Hepatocyte (in vitro differentiated cells): ENCODE measurements at regions not wholly inside any gene's neighbourhood (a gene's known extent, or its start where the extent isn't known, plus 50 kb on each side); places are given as distances from the start of the nearest gene placed in this dataset.

Experiments used
- DNase-seq: peaks from one replicate; pipeline ENCODE4 v3.0.0-alpha.2; 2016; ENCODE audit warnings: low spot score
- H2AFZ ChIP-seq: fragments of 200-600 bp; sonication (generic); 2 replicates; pipeline ENCODE4 v1.6.0; 2016; ENCODE audit warnings: antibody characterized with exemption, mild to moderate bottlenecking
- H3K27ac ChIP-seq: fragments of 200-600 bp; sonication (generic); 2 replicates; pipeline ENCODE4 v1.5.1; 2016; ENCODE audit warnings: mild to moderate bottlenecking
- H3K27me3 ChIP-seq: fragments of 200-600 bp; sonication (generic); 2 replicates; pipeline ENCODE4 v1.6.1; 2016
- H3K36me3 ChIP-seq: fragments of 200-600 bp; sonication (generic); replicated peaks from 2 replicates; pipeline ENCODE4 v1.5.1; 2016; ENCODE audit warnings: low read depth; ENCODE audit not compliant: insufficient read depth
- H3K4me1 ChIP-seq: fragments of 200-600 bp; sonication (generic); 2 replicates; pipeline ENCODE4 v1.5.1; 2016; ENCODE audit warnings: mild to moderate bottlenecking, moderate library complexity; ENCODE audit not compliant: insufficient read depth
- H3K4me2 ChIP-seq: fragments of 200-600 bp; sonication (generic); 2 replicates; pipeline ENCODE4 v1.6.0; 2016
- H3K4me3 ChIP-seq: fragments of 200-600 bp; sonication (generic); 2 replicates; pipeline ENCODE4 v1.5.1; 2016; ENCODE audit warnings: mild to moderate bottlenecking
- H3K79me2 ChIP-seq: fragments of 200-600 bp; sonication (generic); 2 replicates; pipeline ENCODE4 v1.6.0; 2017; ENCODE audit warnings: mild to moderate bottlenecking
- H3K9me2 ChIP-seq: fragments of 200-600 bp; sonication (generic); replicated peaks from 2 replicates; pipeline ENCODE4 v1.6.0; 2017; ENCODE audit warnings: mild to moderate bottlenecking; ENCODE audit not compliant: insufficient read depth
- H3K9me3 ChIP-seq: fragments of 200-600 bp; sonication (generic); 2 replicates; pipeline ENCODE4 v1.5.1; 2016; ENCODE audit warnings: low read depth, mild to moderate bottlenecking
- H4K20me1 ChIP-seq: fragments of 200-600 bp; sonication (generic); 2 replicates; pipeline ENCODE4 v1.6.0; 2016; ENCODE audit warnings: mild to moderate bottlenecking; ENCODE audit not compliant: insufficient read depth, poor library complexity, severe bottlenecking
- EZH2 ChIP-seq: fragments of 200-600 bp; sonication (generic); IDR thresholded peaks from 2 replicates; pipeline ENCODE4 v1.6.1; 2016; ENCODE audit warnings: antibody characterized with exemption, mild to moderate bottlenecking, borderline replicate concordance
- EZH2phosphoT487 ChIP-seq: fragments of 200-600 bp; sonication (generic); IDR thresholded peaks from one replicate; pipeline ENCODE4 v1.6.1; 2018; ENCODE audit warnings: antibody characterized with exemption, mild to moderate bottlenecking, low read depth, moderate library complexity; ENCODE audit not compliant: unreplicated experiment, severe bottlenecking
- WGBS: methylation state at CpG from one replicate; pipeline ENCODE4 v1.1.6; 2016; ENCODE audit warnings: low lambda C conversion rate; ENCODE audit errors: missing lambda C conversion rate; 5-methylcytosine and 5-hydroxymethylcytosine counted together
- TF ChIP-seq, protein P1 (sequence below): fragments of 200-600 bp; sonication (generic); IDR thresholded peaks from 2 replicates; pipeline ENCODE4 v1.5.1; 2016; ENCODE audit warnings: antibody characterized with exemption, mild to moderate bottlenecking; ENCODE audit not compliant: poor library complexity

- Histone ChIP-seq H2AFZ (no peak overlapping the region), H3K4me2 (no peak overlapping the region), H4K20me1 (no peaks in the 10 kb centered on the region), H3K9me2 (no peaks in the 10 kb centered on the region), H3K27me3 (no peaks in the 10 kb centered on the region), H3K27ac (no peak overlapping the region), H3K36me3 (no peaks in the 10 kb centered on the region), H3K4me1 (no peaks in the 10 kb centered on the region), H3K79me2 (no peaks in the 10 kb centered on the region), H3K9me3 (no peaks in the 10 kb centered on the region), H3K4me3 (no peak overlapping the region)
- WGBS: 86% methylated on average over 5 of the region's 5 CpGs
- DNase-seq: no peak
- TF ChIP-seq EZH2 (no peak), EZH2phosphoT487 (no peak)
Observed at GRCh38 chr9:78577156-78577906, 280.4 kb downstream of the PSAT1 start.

GRCh38 chr9:78578072-78578471 lies 281.1 kb downstream of the PSAT1 start:
- peak; percentile 11 for DNase-seq
- H3K4me3 ChIP-seq: no peak overlapping the region
- no peak for TF ChIP-seq EZH2phosphoT487
- H3K27me3 ChIP-seq: no peaks in the 10 kb centered on the region
- H3K4me1 ChIP-seq: no peaks in the 10 kb centered on the region
- no peaks in the 10 kb centered on the region for H3K79me2 ChIP-seq
- H3K4me2 ChIP-seq: no peak overlapping the region
- H3K9me3 ChIP-seq: no peaks in the 10 kb centered on the region
- no peaks in the 10 kb centered on the region for H4K20me1 ChIP-seq
- H2AFZ ChIP-seq: no peak overlapping the region
- no peak overlapping the region for H3K27ac ChIP-seq
- 62% methylated on average over 5 of the region's 5 CpGs for WGBS
- H3K9me2 ChIP-seq: no peaks in the 10 kb centered on the region
- H3K36me3 ChIP-seq: no peaks in the 10 kb centered on the region

- Histone ChIP-seq H3K4me3 (no peak overlapping the region), H4K20me1 (no peaks in the 10 kb centered on the region), H2AFZ (no peak overlapping the region), H3K27ac (no peak overlapping the region), H3K79me2 (no peaks in the 10 kb centered on the region), H3K4me2 (no peak overlapping the region), H3K9me2 (no peaks in the 10 kb centered on the region), H3K9me3 (no peaks in the 10 kb centered on the region), H3K27me3 (no peaks in the 10 kb centered on the region), H3K36me3 (no peaks in the 10 kb centered on the region), H3K4me1 (no peaks in the 10 kb centered on the region)
- DNase-seq: no peak
- 93% methylated on average over 5 of the region's 5 CpGs for WGBS
- TF ChIP-seq EZH2phosphoT487 (no peak), EZH2 (no peak)
- TF ChIP-seq, protein P1, sequence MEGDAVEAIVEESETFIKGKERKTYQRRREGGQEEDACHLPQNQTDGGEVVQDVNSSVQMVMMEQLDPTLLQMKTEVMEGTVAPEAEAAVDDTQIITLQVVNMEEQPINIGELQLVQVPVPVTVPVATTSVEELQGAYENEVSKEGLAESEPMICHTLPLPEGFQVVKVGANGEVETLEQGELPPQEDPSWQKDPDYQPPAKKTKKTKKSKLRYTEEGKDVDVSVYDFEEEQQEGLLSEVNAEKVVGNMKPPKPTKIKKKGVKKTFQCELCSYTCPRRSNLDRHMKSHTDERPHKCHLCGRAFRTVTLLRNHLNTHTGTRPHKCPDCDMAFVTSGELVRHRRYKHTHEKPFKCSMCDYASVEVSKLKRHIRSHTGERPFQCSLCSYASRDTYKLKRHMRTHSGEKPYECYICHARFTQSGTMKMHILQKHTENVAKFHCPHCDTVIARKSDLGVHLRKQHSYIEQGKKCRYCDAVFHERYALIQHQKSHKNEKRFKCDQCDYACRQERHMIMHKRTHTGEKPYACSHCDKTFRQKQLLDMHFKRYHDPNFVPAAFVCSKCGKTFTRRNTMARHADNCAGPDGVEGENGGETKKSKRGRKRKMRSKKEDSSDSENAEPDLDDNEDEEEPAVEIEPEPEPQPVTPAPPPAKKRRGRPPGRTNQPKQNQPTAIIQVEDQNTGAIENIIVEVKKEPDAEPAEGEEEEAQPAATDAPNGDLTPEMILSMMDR: no peak
Observed at GRCh38 chr9:78582821-78583220, 285.9 kb downstream of the PSAT1 start.

DNA sequence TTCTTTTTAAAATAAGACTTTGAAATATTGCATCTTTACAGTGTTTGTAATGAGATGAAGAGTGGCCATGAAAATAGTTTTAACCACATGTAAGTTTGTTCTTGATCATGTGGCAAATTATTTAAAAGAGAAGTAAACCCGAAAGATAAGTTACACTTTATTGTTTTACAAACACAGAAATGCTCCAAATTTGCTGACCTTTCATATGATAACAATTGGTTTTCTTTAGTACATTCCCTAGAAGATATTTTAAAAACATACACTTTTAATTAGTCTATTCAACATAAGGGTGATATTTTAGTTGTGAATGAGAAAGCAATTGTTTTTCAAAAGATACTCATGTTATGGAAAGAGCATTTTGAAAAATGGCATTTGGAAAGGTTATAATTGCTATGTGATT lies 287.7 kb downstream of the PSAT1 start:
- Histone ChIP-seq H3K27me3 (no peaks in the 10 kb centered on the region), H3K9me2 (no peaks in the 10 kb centered on the region), H3K27ac (no peak overlapping the region), H3K4me2 (no peak overlapping the region), H3K36me3 (no peaks in the 10 kb centered on the region), H3K4me3 (no peak overlapping the region), H3K79me2 (no peaks in the 10 kb centered on the region), H2AFZ (no peak overlapping the region), H3K4me1 (no peaks in the 10 kb centered on the region), H4K20me1 (no peaks in the 10 kb centered on the region), H3K9me3 (no peaks in the 10 kb centered on the region)
- no peak for DNase-seq
- TF ChIP-seq, protein P1: no peak
- TF ChIP-seq EZH2 (no peak), EZH2phosphoT487 (no peak)
- WGBS: 79% methylated on average over 1 of the region's 1 CpG
